Frontal cortex (tissue), 3 donors: ENCODE measurements at regions not wholly inside any gene's neighbourhood (a gene's known extent, or its start where the extent isn't known, plus 50 kb on each side); places are given as distances from the start of the nearest gene placed in this dataset.
"Not testable (repeated sequence)": the region's sequence is repeated elsewhere in the genome, so short reads cannot be mapped to it uniquely, and the experiment has no call there.

Experiments
- DNase-seq, 2 donors: peaks; one replicate each; pipeline ENCODE4 v3.0.0; 2012; ENCODE audit warnings: low spot score in 2 of 2
- FAIRE-seq: peaks from 2 replicates; lab custom pipeline; 2012; peaks lifted over from hg19 to GRCh38; lab: Jason Lieb, UNC
- donor health status: control.
- donor health status: control.
- donor health status: control.

- no peak for DNase-seq
- no peak for FAIRE-seq
Measured at GRCh38 chr22:25389541-25389919, 170.1 kb downstream of the CRYBB2 start.

GRCh38 chr22:25390297-25391240 is 171.1 kb downstream of the CRYBB2 start:
- no peak for DNase-seq
- FAIRE-seq, result no peak

- no peak for FAIRE-seq
- no peak for DNase-seq
Measured at GRCh38 chr22:25392584-25392983, 171.9 kb upstream of the GRK3 start.

GRCh38 chr22:25393121-25393805 is 171.2 kb upstream of the GRK3 start:
- DNase-seq, result no peak
- FAIRE-seq, result no peak

- DNase-seq, result no peak
- FAIRE-seq, result no peak
Measured at GRCh38 chr22:25395468-25395867, 169.0 kb upstream of the GRK3 start.

GRCh38 chr22:25395915-25396314 is 168.6 kb upstream of the GRK3 start:
- FAIRE-seq (no peak), DNase-seq (no peak)

- FAIRE-seq, result no peak
- DNase-seq, result no peak
Measured at GRCh38 chr22:25396615-25397200, 167.8 kb upstream of the GRK3 start.

- FAIRE-seq, result no peak
- no peak for DNase-seq
Measured at GRCh38 chr22:25397616-25398015, 166.9 kb upstream of the GRK3 start.

- FAIRE-seq, DNase-seq: not testable (repeated sequence)
Measured at GRCh38 chr22:25398591-25399062, 165.8 kb upstream of the GRK3 start.

GRCh38 chr22:25399649-25400151 is 164.8 kb upstream of the GRK3 start:
- FAIRE-seq (no peak), DNase-seq (no peak)

- FAIRE-seq (no peak), DNase-seq (no peak)
Measured at GRCh38 chr22:25402160-25402500, 162.3 kb upstream of the GRK3 start.

GRCh38 chr22:25402501-25403283 is 161.8 kb upstream of the GRK3 start:
- FAIRE-seq, result no peak
- no peak for DNase-seq

- no peak for FAIRE-seq
- no peak for DNase-seq
Measured at GRCh38 chr22:25403284-25403810, 161.1 kb upstream of the GRK3 start.

GRCh38 chr22:25403811-25404471 is 160.5 kb upstream of the GRK3 start:
- no peak for FAIRE-seq
- DNase-seq, result no peak

GRCh38 chr22:25404556-25404927 is 159.9 kb upstream of the GRK3 start:
- no peak for DNase-seq
- FAIRE-seq, result no peak

- DNase-seq, result peak; percentile 92 to 95
- no peak for FAIRE-seq
Measured at GRCh38 chr22:25404928-25405816, 159.3 kb upstream of the GRK3 start.

GRCh38 chr22:25405841-25406509 is 158.5 kb upstream of the GRK3 start:
- DNase-seq (no peak), FAIRE-seq (no peak)
